Lower leg skin (tissue), 4 donors: ENCODE measurements at regions not wholly inside any gene's neighbourhood (a gene's known extent, or its start where the extent isn't known, plus 50 kb on each side); places are given as distances from the start of the nearest gene placed in this dataset.

ENCODE experiments used
- DNase-seq, 2 donors: peaks; one replicate each; pipeline ENCODE4 v3.0.0-alpha.2; 2019; ENCODE audit warnings: low spot score in 2 of 2
- H3K4me3 ChIP-seq: fragments of 200-600 bp; sonication (generic); 2 replicates; pipeline ENCODE4 v1.5.1; 2017; ENCODE audit warnings: mild to moderate bottlenecking, low read depth; ENCODE audit not compliant: poor library complexity, severe bottlenecking
- CTCF ChIP-seq, 3 donors: fragments of 450-650 bp; IDR thresholded peaks; one replicate each; pipeline ENCODE4 v1.5.1; 2016; ENCODE audit warnings: antibody characterized with exemption in 3 of 3, mild to moderate bottlenecking in 3 of 3, moderate library complexity in 2 of 3
- POLR2A ChIP-seq, 2 donors: fragments of 450-650 bp; IDR thresholded peaks; one replicate each; pipeline ENCODE4 v1.6.1; 2016 to 2017; ENCODE audit warnings: antibody characterized with exemption in 2 of 2, mild to moderate bottlenecking in 1 of 2, moderate library complexity in 1 of 2
- WGBS, 2 donors: methylation state at CpG; one replicate each; pipeline ENCODE4 v1.1.5; 2018; 5-methylcytosine and 5-hydroxymethylcytosine counted together
- intact Hi-C: fragments of 100-400 bp; cut with DNase I; formaldehyde crosslinking; loops from one replicate; pipeline ENCODE4 v1.15.0; 2023; ENCODE audit warnings: low total_unique reads

GRCh38 chr3:174596447-174596982 lies 262.6 kb upstream of the NAALADL2 start:
- TF ChIP-seq CTCF (IDR thresholded peaks at IDR 0.05) (no peak), POLR2A (IDR thresholded peaks at IDR 0.05) (no peak)
- 70 to 85% methylated on average over 2 of the region's 2 CpGs for WGBS, 2 donors
- H3K4me3 ChIP-seq: no peak overlapping the region
- intact Hi-C loops: no loop called here
- DNase-seq: no peak

GRCh38 chr3:174598885-174599439 lies 260.2 kb upstream of the NAALADL2 start:
- H3K4me3 ChIP-seq: no peak overlapping the region
- TF ChIP-seq POLR2A (IDR thresholded peaks at IDR 0.05): no peak
- 82% methylated on average over 4 of the region's 4 CpGs for WGBS, 2 donors
- DNase-seq: no peak
- intact Hi-C loops: no loop called here

- TF ChIP-seq CTCF (IDR thresholded peaks at IDR 0.05) (no peak), POLR2A (IDR thresholded peaks at IDR 0.05) (no peak)
- intact Hi-C loops: no loop called here
- 70 to 83% methylated on average over 1 of the region's 1 CpG for WGBS, 2 donors
- no peak overlapping the region for H3K4me3 ChIP-seq
- DNase-seq: no peak
Measured at GRCh38 chr3:174613173-174613572, 246.0 kb upstream of the NAALADL2 start.

- H3K4me3 ChIP-seq: no peak overlapping the region
- DNase-seq: no peak
- WGBS, 2 donors: 73 to 83% methylated on average over 2 of the region's 2 CpGs
- intact Hi-C loops: no loop called here
- TF ChIP-seq POLR2A (IDR thresholded peaks at IDR 0.05) (no peak), CTCF (IDR thresholded peaks at IDR 0.05) (no peak)
Measured at GRCh38 chr3:174614036-174614435, 245.1 kb upstream of the NAALADL2 start.

GRCh38 chr3:174618368-174619080 lies 240.6 kb upstream of the NAALADL2 start:
- DNase-seq: no peak
- H3K4me3 ChIP-seq: no peak overlapping the region
- WGBS, 2 donors: 74 to 81% methylated on average over 1 of the region's 1 CpG
- no peak for TF ChIP-seq CTCF (IDR thresholded peaks at IDR 0.05)
- no peak for TF ChIP-seq POLR2A (IDR thresholded peaks at IDR 0.05)
- intact Hi-C loops: no loop called here

GRCh38 chr3:174619239-174619638 lies 239.9 kb upstream of the NAALADL2 start:
- no peak for TF ChIP-seq CTCF (IDR thresholded peaks at IDR 0.05)
- no peak for TF ChIP-seq POLR2A (IDR thresholded peaks at IDR 0.05)
- no peak for DNase-seq
- no peak overlapping the region for H3K4me3 ChIP-seq
- intact Hi-C loops: no loop called here
